ENCODE measurements at regions not wholly inside any gene's neighbourhood (a gene's known extent, or its start where the extent isn't known, plus 50 kb on each side); places are given as distances from the start of the nearest gene placed in this dataset.

DNA sequence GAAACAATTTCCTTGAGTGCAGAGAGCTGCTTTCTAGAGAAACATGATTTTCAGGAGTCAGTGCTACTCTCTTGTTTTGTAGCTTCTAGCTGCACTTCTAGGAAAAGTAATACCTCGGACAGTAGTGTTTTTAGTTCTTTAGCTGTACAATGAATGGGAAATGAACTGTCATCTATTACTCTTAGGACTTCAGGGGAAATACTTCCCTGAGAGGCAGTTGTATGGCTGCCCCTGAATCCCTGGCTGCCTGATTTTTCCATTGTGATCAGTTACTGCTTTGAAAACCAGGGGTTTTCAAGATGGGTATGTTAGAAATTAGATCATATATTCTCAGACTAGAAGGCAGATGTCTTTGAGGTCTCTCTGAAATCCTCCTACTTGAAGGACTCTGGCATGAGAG lies 200.3 kb upstream of the SEMA6D start:
- H3K4me3 Mint-ChIP-seq (ENCODE audit: low read depth), result no peak overlapping the region
- no peaks in the 10 kb centered on the region for H3K9me3 Mint-ChIP-seq (ENCODE audit: low read depth)
- H3K27me3 Mint-ChIP-seq, result no peaks in the 10 kb centered on the region
- no peaks in the 10 kb centered on the region for H3K4me1 Mint-ChIP-seq (ENCODE audit: low read depth)
- no peak overlapping the region for H3K27ac Mint-ChIP-seq
- H3K36me3 Mint-ChIP-seq (ENCODE audit: insufficient read depth), result no peaks in the 10 kb centered on the region
- TF ChIP-seq, protein P1, sequence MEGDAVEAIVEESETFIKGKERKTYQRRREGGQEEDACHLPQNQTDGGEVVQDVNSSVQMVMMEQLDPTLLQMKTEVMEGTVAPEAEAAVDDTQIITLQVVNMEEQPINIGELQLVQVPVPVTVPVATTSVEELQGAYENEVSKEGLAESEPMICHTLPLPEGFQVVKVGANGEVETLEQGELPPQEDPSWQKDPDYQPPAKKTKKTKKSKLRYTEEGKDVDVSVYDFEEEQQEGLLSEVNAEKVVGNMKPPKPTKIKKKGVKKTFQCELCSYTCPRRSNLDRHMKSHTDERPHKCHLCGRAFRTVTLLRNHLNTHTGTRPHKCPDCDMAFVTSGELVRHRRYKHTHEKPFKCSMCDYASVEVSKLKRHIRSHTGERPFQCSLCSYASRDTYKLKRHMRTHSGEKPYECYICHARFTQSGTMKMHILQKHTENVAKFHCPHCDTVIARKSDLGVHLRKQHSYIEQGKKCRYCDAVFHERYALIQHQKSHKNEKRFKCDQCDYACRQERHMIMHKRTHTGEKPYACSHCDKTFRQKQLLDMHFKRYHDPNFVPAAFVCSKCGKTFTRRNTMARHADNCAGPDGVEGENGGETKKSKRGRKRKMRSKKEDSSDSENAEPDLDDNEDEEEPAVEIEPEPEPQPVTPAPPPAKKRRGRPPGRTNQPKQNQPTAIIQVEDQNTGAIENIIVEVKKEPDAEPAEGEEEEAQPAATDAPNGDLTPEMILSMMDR (IDR thresholded peaks at IDR 0.05; ENCODE audit: unreplicated experiment), result no peak
- no peak for DNase-seq (ENCODE audit: low spot score, unreplicated experiment)

DNA sequence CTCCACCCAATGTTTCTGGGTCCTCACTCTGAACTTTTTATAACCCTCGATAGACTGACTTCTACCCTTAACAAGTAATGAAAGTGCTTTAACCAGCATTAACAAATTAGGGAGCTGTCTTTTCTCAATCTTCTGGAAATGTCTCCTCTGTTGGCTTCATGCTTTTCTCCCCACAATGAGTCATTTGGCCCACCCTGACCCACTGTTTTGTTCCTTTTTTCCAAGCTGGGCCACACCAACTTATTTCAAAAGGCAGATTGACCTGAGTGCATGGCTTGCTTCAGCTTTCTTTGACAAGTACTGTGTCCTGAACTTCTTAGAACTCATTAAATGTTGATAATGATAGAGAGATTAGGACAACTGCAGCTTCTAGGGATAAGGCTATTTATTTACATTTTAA lies 199.6 kb upstream of the SEMA6D start:
- H3K9me3 Mint-ChIP-seq (ENCODE audit: low read depth), result no peaks in the 10 kb centered on the region
- no peaks in the 10 kb centered on the region for H3K36me3 Mint-ChIP-seq (ENCODE audit: insufficient read depth)
- no peaks in the 10 kb centered on the region for H3K4me1 Mint-ChIP-seq (ENCODE audit: low read depth)
- no peaks in the 10 kb centered on the region for H3K27me3 Mint-ChIP-seq
- DNase-seq (ENCODE audit: low spot score, unreplicated experiment), result no peak
- no peak overlapping the region for H3K4me3 Mint-ChIP-seq (ENCODE audit: low read depth)
- TF ChIP-seq, protein P1 (IDR thresholded peaks at IDR 0.05; ENCODE audit: unreplicated experiment), result no peak
- no peak overlapping the region for H3K27ac Mint-ChIP-seq

DNA sequence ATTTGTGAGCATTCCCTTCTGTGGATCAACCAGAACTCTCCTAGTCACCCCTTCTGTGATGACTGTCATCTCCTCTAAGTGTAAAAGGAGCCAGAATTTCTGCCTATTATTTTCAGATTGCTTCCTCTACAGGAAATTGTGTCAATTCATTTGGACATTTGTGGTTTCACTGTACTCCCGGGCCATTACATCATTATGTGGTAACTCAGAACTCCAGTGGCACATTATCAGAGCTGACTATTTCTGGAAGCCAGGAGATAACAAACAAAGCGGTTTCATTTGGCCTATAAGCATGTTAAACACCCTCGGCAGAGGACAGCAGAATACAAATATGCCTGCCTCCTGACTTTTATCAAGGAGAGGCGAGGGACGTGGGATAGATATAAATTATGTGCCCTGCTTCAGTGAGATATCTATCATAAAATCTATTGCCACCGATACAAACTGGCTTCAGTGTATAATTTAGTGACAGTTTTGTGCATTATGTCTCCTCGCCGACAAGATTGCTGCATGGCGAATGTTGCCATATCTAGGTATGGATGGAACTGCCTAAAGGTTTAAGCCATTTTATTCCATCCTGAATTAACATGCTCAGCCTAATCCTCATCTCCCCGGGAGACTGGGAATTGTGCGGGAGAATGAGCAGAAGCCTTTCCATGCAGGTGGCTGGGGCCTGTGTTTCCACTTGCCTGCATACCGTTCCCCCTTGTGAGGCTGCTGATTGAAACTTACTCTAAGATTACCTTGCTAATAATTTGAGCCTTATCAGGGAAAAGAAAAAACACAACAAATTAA lies 193.4 kb upstream of the SEMA6D start:
- Mint-ChIP-seq H3K9me3 (ENCODE audit: low read depth) (no peaks in the 10 kb centered on the region), H3K4me3 (ENCODE audit: low read depth) (no peak overlapping the region), H3K27me3 (no peaks in the 10 kb centered on the region), H3K27ac (no peak overlapping the region), H3K4me1 (ENCODE audit: low read depth) (no peaks in the 10 kb centered on the region), H3K36me3 (ENCODE audit: insufficient read depth) (no peaks in the 10 kb centered on the region)
- TF ChIP-seq, protein P1 (IDR thresholded peaks at IDR 0.05; ENCODE audit: unreplicated experiment), result no peak
- no peak for DNase-seq (ENCODE audit: low spot score, unreplicated experiment)

DNA sequence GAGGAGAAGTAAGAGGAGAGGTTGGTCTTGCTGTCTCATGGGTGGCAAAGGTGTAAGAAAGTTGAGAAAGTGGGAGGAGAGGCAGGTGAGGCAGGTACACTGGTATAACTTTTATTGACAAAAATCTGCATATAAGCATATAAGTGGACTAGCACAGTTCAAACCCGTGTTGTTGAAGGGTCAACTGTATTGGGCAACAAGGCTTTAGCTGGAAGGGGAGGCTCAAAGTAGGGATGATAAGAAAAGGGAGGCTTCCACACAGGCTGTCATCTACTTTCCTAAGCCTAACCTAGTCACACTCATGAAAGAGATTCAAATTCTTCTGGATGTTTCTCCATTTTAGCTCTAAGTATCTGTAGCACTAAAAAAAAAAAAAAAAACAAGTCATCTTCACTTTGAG lies 188.1 kb upstream of the SEMA6D start:
- TF ChIP-seq, protein P1 (IDR thresholded peaks at IDR 0.05; ENCODE audit: unreplicated experiment), result no peak
- no peak for DNase-seq (ENCODE audit: low spot score, unreplicated experiment)
- no peaks in the 10 kb centered on the region for H3K9me3 Mint-ChIP-seq (ENCODE audit: low read depth)
- H3K4me1 Mint-ChIP-seq (ENCODE audit: low read depth), result no peaks in the 10 kb centered on the region
- H3K27ac Mint-ChIP-seq, result no peak overlapping the region
- no peaks in the 10 kb centered on the region for H3K36me3 Mint-ChIP-seq (ENCODE audit: insufficient read depth)
- H3K27me3 Mint-ChIP-seq, result no peaks in the 10 kb centered on the region
- no peak overlapping the region for H3K4me3 Mint-ChIP-seq (ENCODE audit: low read depth)

DNA sequence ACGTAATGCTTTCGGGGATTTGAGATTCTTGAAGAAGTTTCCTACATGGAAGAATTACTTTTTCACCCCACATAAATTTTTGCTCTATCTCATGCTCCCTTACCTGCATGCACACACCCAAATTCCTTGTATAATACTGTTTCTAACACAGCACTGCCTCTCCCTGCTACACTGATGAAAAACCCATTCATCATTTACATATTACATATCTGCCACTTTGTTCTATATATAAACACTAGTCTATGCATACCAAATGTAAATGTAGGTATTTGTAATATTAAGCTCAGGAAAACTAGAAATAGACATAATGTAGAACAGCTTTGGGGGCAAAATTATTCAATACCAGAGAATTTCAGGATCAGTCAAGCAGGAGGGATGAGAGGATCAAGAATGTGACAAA lies 182.6 kb upstream of the SEMA6D start:
- H3K27me3 Mint-ChIP-seq, result no peaks in the 10 kb centered on the region
- TF ChIP-seq, protein P1 (IDR thresholded peaks at IDR 0.05; ENCODE audit: unreplicated experiment), result no peak
- no peaks in the 10 kb centered on the region for H3K9me3 Mint-ChIP-seq (ENCODE audit: low read depth)
- H3K27ac Mint-ChIP-seq, result no peak overlapping the region
- no peaks in the 10 kb centered on the region for H3K36me3 Mint-ChIP-seq (ENCODE audit: insufficient read depth)
- no peak for DNase-seq (ENCODE audit: low spot score, unreplicated experiment)
- H3K4me1 Mint-ChIP-seq (ENCODE audit: low read depth), result no peaks in the 10 kb centered on the region
- H3K4me3 Mint-ChIP-seq (ENCODE audit: low read depth), result no peak overlapping the region

All from progenitor cell of endocrine pancreas (in vitro differentiated cells).